Kidney capillary endothelial cell (primary cell): ENCODE measurements at regions not wholly inside any gene's neighbourhood (a gene's known extent, or its start where the extent isn't known, plus 50 kb on each side); places are given as distances from the start of the nearest gene placed in this dataset.

ENCODE experiments used
- DNase-seq: peaks from one replicate; pipeline ENCODE4 v3.0.0-alpha.2; 2018; ENCODE audit warnings: low spot score

- DNase-seq, result no peak
Measured at GRCh38 chr6:105765239-105765638, 320.9 kb upstream of the PRDM1 start.

DNA sequence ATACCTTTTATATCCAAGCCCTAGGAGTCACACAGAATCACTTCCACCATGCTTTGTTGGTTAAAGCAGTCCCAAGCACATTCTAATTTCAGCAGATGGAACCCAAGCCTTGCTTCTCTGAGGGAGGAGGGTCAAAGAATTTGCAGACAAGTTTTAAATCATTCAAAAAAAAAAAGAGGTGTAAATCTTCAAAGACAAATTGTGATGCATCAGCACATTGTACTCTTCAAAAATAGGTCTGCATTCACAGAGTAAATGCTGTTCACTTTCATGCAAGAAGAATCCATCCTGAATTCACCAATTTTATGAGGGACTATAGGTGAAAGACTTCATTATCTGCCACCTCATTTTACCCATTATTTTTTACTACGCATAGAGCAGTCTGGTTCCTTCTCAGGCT, 321.8 kb upstream of the PRDM1 start:
- no peak for DNase-seq

DNA sequence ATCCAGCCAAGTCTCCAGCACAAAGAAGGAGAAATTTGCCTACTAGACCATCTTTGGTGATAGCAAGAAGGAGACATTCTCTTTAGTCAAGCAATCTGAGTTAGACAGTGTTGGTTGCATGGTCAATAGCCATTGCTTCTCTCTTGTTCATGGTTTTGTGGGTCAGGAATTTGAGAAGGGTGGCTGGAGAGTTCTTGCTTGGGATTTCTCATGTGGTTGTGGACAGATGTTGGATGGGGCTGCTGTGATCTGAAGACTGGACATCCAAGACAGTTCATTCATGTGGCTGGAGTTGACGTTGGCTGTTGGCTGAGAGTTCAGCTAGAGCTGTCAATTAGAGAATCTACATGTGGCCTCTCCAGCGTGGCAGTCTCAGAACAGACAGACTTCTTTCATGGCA, 322.3 kb upstream of the PRDM1 start:
- DNase-seq, result no peak

DNA sequence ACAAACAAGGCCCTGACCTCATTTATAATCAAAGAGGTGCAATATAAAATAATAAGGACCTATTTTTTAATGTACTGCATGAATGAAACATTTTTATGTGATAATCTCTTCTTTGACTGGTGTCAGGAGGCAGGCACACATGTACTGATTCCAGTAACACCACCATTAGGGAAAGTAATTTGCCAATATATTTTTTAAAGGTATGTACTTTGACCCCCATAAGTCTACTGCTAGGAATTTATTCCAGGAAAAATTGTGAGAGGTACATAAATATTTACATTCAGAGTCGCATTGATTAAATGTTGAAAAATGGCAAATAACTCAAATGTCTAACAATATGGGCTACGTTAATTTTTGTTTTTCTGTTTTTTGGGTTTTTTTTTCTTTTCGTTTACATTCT, 325.4 kb upstream of the PRDM1 start:
- DNase-seq, result no peak

- DNase-seq, result no peak
Measured at GRCh38 chr6:105759946-105760345, 326.2 kb upstream of the PRDM1 start.

DNA sequence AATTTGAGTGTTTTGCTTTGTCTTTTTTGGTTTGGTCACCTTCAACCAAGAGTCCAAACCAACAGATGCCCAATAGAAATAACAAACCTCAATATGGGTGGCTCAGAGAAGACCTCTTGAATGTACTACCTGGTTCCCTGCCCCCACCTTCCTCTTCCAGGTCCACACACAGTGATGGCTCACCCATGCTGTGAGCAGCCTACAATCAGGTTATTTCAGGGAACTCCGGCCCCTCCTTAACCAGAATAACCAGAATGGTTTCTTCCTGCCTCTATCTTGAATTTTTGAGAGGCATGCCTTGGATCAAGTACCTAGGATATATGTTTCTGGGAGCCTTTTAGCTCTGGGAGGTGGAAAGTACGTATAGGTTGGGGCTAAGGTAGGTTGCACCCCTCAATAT, 327.1 kb upstream of the PRDM1 start:
- no peak for DNase-seq

GRCh38 chr6:105757512-105758200, 328.5 kb upstream of the PRDM1 start:
- peak; percentile 16 for DNase-seq

DNA sequence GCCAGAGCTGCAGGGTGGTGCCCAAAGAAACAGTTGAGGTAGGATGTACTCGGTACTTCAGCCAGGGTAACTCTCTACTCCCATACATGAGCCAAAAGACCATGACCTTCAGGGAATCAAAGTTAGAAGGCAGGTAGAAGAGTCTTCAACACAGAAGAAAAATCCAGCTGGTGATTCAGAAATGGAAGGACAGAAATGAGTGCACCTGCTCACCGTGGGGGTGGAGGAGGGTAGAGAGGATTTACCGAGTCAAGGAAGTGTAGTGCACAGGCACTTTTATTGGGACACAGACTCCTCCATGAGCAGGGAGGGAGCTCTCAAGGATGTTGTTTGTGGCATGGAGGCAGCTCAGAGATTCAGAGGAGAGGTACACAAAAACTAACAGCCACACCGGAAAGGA, 330.3 kb upstream of the PRDM1 start:
- no peak for DNase-seq

DNA sequence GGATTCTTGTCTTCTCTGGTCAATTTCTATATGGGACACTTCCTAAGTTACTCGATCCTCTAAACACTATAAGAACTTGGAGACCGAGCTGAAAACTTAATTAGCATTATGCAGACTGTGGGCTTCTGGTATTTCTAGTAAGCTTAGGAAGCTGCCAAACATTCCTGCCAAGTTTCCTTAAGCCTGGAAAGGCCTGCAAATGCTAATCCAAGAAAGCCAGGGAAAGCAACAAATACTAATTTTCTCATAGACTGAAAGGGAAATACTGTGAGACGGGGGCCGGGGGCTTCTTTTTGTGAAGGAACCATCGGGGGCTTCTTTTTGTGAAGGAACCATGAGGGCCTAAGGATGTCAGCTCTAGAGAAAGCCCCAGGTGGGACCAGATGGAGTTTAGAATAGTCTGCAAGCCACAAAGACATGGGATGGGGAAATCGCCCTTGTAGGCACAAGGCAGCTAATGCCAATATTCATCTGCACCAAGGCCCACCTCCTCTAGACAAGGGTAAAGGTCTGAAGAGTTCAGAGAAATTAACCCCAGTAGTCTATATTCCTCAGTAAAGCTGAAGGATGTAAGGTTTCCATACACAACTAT, 332.4 kb upstream of the PRDM1 start:
- no peak for DNase-seq

- DNase-seq, result no peak
Measured at GRCh38 chr6:105753207-105753606, 332.9 kb upstream of the PRDM1 start.

DNA sequence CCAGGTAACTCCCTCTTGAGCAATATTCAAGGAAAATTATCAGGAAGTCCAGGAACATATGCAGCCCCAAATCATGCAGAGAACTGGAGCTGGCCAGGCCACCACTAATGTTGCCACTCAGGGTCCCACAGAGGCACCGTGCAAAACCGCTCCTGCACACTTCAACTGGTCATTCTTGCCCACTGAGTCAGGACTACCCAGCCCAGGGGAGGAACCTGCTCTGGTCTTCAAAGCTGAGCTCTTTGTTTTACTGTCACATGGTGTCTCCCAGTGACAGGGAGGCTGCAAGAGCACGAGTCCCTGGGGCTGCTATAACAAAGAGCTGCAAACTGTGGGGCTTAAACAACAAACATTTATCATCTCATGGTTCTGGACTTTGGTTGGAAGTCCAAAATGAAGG, 336.0 kb upstream of the PRDM1 start:
- DNase-seq, result no peak

DNA sequence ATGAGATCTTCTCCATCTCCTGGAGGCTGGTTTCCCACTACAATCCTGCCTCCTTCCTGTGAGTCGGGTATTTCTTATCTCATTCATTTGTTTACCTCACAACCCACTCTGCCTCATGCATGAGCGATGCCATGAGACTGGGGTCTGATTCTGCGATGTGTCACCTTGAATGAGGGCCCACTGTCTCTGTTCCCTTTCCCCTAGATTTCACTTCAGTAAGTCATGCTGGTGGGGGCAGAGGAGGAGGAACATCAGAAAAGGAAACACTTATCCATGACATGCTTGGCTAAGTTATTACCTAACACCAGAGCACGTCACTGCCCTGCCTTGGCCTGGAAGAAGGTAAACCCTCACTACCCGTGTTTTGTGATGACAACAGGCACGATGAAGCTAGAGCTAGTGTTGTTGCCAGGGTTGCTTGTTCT, 337.4 kb upstream of the PRDM1 start:
- peak; percentile 21 for DNase-seq

- no peak for DNase-seq
Measured at GRCh38 chr6:105747823-105748405, 338.2 kb upstream of the PRDM1 start.

DNA sequence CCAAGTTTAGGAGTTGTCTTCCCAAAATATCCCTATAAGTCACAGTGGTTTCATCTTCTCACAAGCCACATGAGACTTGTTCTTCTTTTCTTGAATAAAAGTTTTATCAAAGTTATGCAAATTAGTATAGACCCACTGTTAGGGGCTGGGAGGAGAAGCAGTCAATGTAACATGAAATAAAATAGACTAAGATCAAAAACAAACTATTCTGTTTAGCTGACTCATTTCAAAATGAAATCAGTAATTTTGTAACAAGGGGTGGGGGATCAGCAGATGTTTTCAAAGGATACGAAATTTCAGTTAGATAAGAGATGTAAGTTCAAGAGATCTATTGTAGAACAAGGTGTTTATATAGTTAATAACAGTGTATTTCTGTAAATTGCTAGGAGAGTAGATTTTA, 339.6 kb upstream of the PRDM1 start:
- DNase-seq, result no peak

DNA sequence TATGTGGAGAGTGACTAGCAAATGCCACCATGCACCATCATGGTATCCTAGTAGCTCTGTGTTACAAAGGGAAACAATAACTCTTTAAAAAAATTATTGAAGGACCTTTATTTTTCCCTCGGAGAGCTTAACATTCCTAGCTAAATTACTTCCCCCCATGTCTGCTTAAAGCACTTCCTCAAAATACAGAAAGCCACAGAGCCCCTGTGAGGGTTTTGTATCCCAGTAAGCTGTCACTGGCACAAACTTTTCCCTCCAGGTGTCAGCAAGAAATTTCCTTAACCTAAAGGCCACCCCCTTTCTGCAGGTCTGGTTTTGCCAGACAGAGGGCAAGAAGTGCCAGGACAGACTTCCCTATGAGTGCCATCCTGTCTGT, 340.0 kb upstream of the PRDM1 start:
- DNase-seq, result no peak

DNA sequence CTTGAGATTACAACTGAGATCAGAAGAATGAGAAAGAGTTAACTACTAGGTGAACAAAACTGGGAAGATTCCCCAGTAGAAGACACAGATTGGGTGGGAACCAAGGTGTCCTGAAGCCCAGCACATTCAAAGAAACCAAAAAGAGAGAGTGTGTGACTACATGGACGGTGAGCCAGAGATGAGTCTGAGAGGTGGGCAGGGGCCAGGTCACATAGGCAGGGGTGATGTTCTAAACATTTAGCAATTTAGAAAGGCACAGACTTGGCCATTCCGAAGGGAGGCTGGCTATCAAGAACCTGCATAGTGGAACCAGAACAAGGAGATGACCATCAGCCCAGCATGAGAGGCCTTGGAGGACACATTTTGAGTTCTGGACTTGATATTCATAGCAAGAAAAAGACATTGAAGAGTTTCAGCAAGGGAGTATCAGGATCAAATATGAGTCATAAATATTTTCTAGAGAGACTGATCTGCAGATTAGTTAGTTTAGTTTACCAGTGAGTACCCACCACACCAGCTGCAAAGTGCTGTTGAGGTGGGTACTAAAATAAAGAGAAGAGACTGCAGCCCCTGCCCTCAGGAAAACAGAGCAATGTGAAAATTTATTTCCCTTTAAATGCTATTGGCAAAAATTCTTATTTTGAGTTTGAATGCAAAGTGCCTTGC, 340.5 kb upstream of the PRDM1 start:
- DNase-seq, result no peak

- no peak for DNase-seq
Measured at GRCh38 chr6:105744815-105745214, 341.3 kb upstream of the PRDM1 start.

DNA sequence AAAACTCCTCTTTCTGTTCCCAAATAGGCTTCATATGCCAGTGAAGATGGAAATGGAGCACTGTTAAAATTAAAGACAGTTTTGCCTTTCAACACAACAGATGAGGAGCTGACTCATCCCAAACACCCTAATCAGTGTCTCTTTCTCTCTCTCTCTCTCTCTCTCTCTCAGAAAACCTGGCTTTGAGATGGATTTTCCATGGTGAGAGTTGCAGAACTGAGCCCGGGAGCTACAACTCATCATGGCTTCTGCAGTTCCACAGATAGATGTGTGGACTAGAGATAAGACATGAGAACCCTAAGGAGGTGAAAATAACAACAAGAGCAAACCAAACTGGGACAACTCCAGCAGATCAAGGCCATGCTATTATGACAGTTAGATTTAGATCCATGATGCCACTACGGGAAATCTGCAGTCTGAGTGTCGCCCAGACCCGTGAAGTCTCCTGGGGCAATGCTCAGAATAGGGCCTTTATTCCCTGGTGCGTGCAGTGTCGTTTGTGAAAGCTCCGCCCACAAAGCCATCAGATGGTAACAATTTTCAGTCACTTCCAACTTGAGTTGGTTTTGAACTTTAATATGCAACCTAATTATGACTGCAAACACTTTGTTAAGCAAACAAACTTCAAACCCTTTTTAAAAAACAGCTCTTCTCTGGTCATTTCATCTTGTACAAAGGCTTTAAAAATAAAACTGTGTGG, 338.2 kb upstream of the PREP start:
- no peak for DNase-seq

DNA sequence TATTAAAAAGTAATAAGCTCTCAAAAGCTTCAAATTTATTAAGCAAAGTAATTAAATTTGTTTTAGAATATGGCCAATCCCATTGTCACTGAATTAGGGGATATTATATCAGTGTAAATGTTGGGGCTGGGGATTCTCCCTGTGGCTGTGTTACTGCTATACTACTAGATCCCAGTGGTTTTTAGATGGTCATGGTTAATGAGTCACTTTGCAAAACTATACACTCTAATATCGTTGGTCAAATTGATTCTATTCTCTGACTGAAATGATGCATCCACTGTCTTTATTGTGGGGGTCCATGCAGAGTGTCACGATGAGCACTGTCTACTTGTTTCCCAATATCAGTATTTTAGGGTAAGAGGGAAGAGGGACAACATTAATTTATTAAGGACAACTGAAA, 336.9 kb upstream of the PREP start:
- DNase-seq, result no peak

- peak; percentile 43 for DNase-seq
Measured at GRCh38 chr6:105733556-105734162, 330.8 kb upstream of the PREP start.

DNA sequence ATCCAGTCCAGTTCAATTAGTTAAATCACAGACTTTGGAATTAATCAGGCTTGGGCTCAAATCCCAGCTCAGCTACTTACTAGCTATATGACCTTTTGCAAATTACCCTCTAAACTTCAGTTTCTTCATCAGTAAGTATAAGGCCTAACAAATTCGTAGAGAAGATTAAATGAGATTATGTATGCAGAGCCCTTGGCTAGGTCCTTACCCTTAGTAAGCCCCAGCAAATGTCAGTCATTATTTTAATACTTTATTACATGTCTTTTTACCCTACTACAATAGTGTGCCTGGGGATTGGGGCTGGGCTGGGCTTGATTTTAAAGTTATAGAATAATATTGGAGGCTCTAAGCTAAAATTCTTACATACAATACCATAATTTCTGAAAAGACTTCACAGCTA, 326.1 kb upstream of the PREP start:
- DNase-seq, result no peak
